Stimulated activated CD4-positive, alpha-beta T cell treated with anti-CD3 and anti-CD28 coated beads, Interleukin-1b, Interleukin-23, amount 100 ng/mL, for 1 hour (primary cell): ENCODE measurements at regions not wholly inside any gene's neighbourhood (a gene's known extent, or its start where the extent isn't known, plus 50 kb on each side); places are given as distances from the start of the nearest gene placed in this dataset.
"Not testable (repeated sequence)": the region's sequence is repeated elsewhere in the genome, so short reads cannot be mapped to it uniquely, and the experiment has no call there.

Experiments
- DNase-seq, 2 donors: peaks; one replicate each; pipeline ENCODE4 v3.0.0-alpha.2; 2020; ENCODE audit warnings: low read depth in 2 of 2

- no peak for DNase-seq
Measured at GRCh38 chr10:28137907-28138880, 139.3 kb upstream of the ODAD2 start.

- DNase-seq = no peak
Measured at GRCh38 chr10:28135258-28135657, 136.4 kb upstream of the ODAD2 start.

- no peak for DNase-seq
Measured at GRCh38 chr10:28130267-28130666, 131.4 kb upstream of the ODAD2 start.

DNA sequence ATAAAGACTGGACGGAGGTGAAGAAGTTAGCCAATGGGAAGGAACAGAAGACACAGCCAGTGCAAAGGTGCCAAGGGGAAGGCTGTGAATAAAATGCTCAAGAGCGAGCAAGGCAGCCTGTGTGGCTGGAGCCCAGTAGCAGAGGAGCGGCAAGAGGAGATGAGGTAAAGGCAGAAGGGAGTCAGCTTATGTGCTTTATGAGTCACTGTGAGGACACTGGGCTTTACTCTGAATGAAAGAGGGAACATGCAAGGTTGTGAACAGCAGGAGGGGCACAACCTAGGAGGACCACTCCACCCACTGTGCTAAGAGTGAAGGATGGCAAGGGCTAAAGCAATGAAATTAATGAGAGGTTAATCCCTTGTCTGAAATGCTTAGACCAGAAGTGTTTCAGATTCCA lies 129.0 kb upstream of the ODAD2 start:
- no peak for DNase-seq

GRCh38 chr10:28125701-28126100 lies 126.8 kb upstream of the ODAD2 start:
- no peak for DNase-seq

GRCh38 chr10:28120795-28121194 lies 121.9 kb upstream of the ODAD2 start:
- no peak for DNase-seq

GRCh38 chr10:28120043-28120749 lies 121.3 kb upstream of the ODAD2 start:
- DNase-seq = no peak

DNA sequence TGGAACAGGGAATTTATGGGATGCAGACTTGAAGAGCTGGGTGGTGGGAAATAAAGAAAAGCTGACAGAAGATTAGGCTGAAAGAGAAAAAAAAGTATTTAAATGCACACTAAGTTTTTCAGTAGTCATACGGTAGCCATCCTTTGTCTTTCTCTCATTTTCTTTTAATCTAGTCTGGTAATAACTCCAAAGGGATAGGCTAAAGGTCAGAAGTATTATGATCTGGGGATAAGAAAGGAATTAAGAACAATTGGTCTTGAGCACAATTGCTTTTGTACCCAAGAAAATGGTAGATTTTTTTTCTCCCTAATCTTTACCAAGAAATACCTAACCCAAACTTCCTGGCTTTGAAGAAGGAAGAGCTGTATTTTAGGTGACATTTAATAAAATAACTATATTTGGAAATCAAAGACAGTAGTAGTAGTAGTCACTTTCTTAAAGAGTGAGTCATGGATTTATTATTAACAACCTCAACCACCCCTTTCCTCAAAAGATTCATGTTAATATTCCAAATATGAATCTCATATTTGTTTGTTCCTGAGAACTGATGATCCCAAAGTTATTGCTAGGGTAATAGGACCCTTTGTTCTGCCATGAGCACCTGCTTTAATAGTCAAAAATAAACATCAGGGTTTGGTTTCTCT lies 120.2 kb upstream of the ODAD2 start:
- no peak for DNase-seq

DNA sequence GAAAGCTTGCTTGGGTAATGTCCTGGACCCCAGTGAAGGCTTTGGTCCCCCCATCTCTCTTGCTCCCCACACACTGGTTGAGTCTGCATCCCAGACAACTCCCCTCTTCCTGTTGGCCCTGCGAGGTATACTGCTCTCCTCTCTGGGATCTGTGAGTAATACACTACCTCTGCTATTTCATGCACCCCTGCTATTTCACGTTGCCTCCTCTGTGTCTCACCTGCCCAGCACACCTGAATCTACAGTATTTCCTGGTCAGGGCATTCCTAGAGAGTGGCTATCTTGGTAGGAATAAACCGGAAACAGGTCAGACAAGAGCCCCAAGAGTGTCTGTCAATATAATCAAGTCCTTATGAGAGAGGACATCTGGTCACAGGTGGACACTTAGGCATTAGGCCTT lies 114.3 kb upstream of the ODAD2 start:
- no peak for DNase-seq

DNA sequence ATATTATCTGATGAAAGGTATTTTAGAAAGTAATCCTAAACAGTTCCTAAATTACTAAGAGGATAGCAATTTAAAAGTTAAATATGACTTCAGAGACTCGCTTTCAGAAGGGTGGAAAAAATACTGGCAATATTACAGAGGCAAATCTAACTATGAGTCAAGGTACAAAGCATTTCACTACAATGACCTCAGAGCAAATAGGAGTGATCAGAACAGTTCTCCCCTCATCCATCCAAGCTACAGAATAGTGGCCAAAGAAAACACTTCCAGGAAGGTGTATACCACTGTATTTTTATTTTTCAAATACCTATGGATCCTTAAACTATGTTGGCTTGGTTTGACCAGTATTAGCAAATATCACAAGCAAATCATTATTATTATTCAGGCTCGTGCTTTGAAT lies 112.8 kb upstream of the ODAD2 start:
- no peak for DNase-seq

DNA sequence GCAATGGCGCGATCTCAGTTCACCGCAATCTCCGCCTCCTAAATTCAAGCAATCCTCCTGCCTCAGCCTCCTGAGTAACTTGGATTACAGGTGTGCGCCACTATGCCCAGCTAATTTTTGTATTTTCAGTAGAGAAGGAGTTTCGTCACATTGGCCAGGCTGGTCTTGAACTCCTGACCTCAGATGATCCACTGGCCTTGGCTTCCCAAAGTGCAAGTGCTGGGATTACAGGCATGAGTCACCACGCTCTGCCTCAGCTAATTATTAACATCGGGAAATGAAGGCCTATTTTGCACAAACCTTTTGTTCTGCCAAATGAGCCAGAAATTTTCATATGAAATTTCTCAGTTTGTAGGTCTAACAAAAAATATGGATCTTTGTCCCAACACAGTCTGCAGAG lies 106.7 kb upstream of the ODAD2 start:
- no peak for DNase-seq

GRCh38 chr10:28097633-28098032 lies 98.8 kb upstream of the ODAD2 start:
- DNase-seq = no peak

- DNase-seq = no peak
Measured at GRCh38 chr10:28095791-28096378, 97.0 kb upstream of the ODAD2 start.

- no peak for DNase-seq
Measured at GRCh38 chr10:28094121-28094520, 95.2 kb upstream of the ODAD2 start.

DNA sequence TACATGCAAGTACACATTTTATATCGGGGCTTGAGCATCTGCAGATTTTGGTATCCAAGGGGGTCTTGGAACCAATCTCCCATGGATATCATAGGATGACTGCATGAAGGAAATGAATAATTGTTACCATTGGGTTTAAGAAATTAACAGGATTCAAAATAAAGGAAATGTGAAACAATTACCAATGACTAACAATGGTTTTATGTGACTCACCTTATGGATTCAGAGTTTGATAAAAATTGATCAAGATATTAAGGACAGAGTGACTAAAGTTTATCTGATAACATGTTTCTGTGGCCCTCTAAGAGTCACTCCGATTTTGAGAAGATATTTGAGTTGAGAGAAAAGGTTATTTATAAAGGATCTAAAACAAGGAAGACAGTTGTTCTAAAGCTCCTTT lies 93.0 kb upstream of the ODAD2 start:
- DNase-seq = no peak

DNA sequence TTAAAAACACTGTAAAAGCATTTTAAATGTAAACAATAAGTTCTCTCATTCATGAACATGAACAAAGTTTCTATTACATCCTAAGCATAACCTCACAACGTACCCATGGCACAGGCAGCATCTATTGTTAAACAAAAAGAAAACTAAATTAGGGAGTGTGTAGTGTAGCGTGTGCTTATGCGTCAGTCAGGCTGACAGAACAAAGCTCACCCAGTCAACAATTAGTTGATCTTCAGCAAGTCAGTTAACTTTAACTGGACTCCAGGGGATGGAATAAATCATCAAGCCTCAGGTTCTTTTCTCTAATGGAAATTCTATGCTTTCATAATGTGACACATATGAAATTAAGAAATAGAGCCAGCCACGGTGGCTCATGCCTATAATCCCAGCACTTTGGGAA lies 91.6 kb upstream of the ODAD2 start:
- no peak for DNase-seq

- no peak for DNase-seq
Measured at GRCh38 chr10:28089467-28089866, 90.6 kb upstream of the ODAD2 start.

DNA sequence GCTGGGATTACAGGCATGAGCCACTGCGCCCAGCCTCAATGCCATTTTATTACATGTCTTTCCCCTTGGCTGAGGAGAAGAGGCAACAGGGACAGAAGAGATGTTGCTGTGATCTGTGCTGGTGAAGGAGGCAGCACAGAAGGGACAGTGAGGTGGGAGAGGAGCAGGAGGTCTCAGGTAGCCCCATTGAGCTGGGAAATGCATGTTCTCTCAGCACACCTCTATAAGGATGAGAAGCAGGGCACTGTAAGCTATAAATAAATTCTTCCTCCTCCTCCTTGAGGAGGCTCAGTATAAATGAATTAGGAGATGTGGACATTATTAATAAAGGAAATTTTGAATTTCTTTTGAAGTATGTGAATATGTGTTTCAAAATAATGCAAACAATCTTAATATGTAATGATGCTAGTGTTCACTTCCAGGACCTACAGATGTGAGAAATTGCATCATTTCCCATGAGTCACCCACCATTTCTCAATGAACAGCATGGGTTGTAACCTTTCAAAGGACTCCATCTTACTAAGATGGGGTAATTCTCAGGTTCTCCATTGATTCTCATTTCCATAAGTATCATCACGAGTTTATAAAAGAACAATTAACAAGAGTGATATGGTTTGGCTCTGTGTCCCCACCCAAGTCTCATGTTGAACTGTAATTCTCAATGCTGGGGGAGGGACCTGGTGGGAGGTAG lies 88.9 kb upstream of the ODAD2 start:
- DNase-seq = no peak

- DNase-seq = not testable (repeated sequence)
Measured at GRCh38 chr10:28085760-28086159, 86.9 kb upstream of the ODAD2 start.

DNA sequence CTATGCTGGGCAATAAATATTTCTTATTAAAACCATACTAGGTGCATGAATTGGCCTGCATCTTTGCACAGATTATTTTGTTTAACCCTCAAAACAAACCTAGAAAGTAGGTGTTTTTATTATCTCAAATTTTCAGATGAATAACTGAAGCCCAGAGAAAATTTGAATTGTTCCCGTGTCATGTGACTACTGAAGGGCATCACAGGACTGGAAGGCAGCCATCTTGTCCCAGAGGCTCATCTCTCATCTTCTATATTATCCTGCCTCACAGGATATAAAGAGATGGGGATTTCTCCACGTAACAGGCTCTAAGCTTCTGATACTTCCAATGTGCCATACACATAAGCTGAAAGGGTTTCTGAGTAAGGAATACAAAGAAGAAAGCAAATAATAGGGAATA lies 84.0 kb upstream of the ODAD2 start:
- no peak for DNase-seq

- DNase-seq = no peak
Measured at GRCh38 chr10:28082316-28082715, 83.4 kb upstream of the ODAD2 start.

- DNase-seq = no peak
Measured at GRCh38 chr10:28077889-28078288, 79.0 kb upstream of the ODAD2 start.
